ENCODE measurements at regions not wholly inside any gene's neighbourhood (a gene's known extent, or its start where the extent isn't known, plus 50 kb on each side); places are given as distances from the start of the nearest gene placed in this dataset.

DNA sequence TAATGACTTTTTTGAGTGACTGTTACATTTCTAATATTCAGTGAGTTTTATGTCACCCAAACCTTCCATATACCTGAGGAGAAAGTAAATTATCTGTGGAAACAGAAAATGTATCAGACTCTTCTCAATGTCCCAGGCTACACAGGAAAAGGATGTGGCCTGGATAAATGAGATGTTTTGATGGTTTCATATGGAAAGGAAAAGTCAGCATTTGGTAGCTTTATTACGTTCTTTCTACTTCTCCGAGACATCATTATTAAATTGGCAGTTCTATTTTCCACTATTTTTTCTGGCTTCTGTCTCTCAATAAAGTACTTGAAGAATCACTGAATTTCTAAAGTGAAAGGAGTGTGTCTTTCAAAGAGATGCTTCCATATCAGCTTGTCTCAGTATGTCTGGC, 847.0 kb upstream of the CRIM1 start:
- Histone ChIP-seq H3K27me3 (ENCODE audit: control insufficient read depth in 2 of 2, insufficient read depth in 2 of 2, low read length in 2 of 2) (no peaks in the 10 kb centered on the region), H3K27ac (ENCODE audit: low read depth in 1 of 2, low read length in 2 of 2) (no peak overlapping the region), H3K36me3 (replicated peaks in 1 of 2; ENCODE audit: control insufficient read depth in 1 of 2, insufficient read depth in 2 of 2, low read length in 2 of 2) (no peaks in the 10 kb centered on the region), H3K4me1 (ENCODE audit: control insufficient read depth in 1 of 2, insufficient read depth in 2 of 2, low read length in 2 of 2) (no peaks in the 10 kb centered on the region), H3K9me3 (replicated peaks in 1 of 2; ENCODE audit: control insufficient read depth in 1 of 2, insufficient read depth in 1 of 2, low read length in 2 of 2) (no peaks in the 10 kb centered on the region), H3K4me3 (replicated peaks in 1 of 3; ENCODE audit: low read depth in 2 of 3, low read length in 3 of 3) (no peak overlapping the region), H4K20me1 (ENCODE audit: insufficient read depth, low read length) (no peaks in the 10 kb centered on the region), H3K79me2 (ENCODE audit: insufficient read depth, low read length) (no peaks in the 10 kb centered on the region), H3K9ac (ENCODE audit: insufficient read depth, low read length, poor library complexity, severe bottlenecking) (no peak overlapping the region), H3K4me2 (replicated peaks; ENCODE audit: extremely low read depth, low read length, poor library complexity, severe bottlenecking) (no peak overlapping the region), H2AFZ (ENCODE audit: insufficient read depth, low read depth, low read length, poor library complexity, severe bottlenecking) (no peak overlapping the region)
- Mint-ChIP-seq H3K4me1 (no peaks in the 10 kb centered on the region), H3K9me3 (peaks cover 0 to 13% (median 4%) of the 10 kb centered on the region in 7 donors), H3K27me3 (ENCODE audit: low read depth in 3 of 3) (no peaks in the 10 kb centered on the region), H3K4me3 (no peak overlapping the region), H3K27ac (no peak overlapping the region), H3K36me3 (no peaks in the 10 kb centered on the region)
- intact Hi-C loops (cut with micrococcal nuclease): no loop called here
- TF ChIP-seq, protein P1, sequence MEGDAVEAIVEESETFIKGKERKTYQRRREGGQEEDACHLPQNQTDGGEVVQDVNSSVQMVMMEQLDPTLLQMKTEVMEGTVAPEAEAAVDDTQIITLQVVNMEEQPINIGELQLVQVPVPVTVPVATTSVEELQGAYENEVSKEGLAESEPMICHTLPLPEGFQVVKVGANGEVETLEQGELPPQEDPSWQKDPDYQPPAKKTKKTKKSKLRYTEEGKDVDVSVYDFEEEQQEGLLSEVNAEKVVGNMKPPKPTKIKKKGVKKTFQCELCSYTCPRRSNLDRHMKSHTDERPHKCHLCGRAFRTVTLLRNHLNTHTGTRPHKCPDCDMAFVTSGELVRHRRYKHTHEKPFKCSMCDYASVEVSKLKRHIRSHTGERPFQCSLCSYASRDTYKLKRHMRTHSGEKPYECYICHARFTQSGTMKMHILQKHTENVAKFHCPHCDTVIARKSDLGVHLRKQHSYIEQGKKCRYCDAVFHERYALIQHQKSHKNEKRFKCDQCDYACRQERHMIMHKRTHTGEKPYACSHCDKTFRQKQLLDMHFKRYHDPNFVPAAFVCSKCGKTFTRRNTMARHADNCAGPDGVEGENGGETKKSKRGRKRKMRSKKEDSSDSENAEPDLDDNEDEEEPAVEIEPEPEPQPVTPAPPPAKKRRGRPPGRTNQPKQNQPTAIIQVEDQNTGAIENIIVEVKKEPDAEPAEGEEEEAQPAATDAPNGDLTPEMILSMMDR (IDR thresholded peaks at IDR 0.05): no peak
- no peak for DNase-seq
- WGBS (ENCODE audit: insufficient coverage): no CpG with 5 or more reads among the region's 2 CpGs

- H3K79me2 ChIP-seq (ENCODE audit: insufficient read depth, low read length): no peaks in the 10 kb centered on the region
- H3K9ac ChIP-seq (ENCODE audit: insufficient read depth, low read length, poor library complexity, severe bottlenecking): no peak overlapping the region
- TF ChIP-seq, protein P1 (IDR thresholded peaks at IDR 0.05): no peak
- Mint-ChIP-seq H3K9me3 (peaks cover 0 to 14% (median 4%) of the 10 kb centered on the region in 7 donors), H3K4me1 (no peaks in the 10 kb centered on the region), H3K36me3 (no peaks in the 10 kb centered on the region), H3K27me3 (ENCODE audit: low read depth in 3 of 3) (peaks cover 0 to 1% (median 0%) of the 10 kb centered on the region in 3 donors), H3K27ac (no peak overlapping the region), H3K4me3 (no peak overlapping the region)
- no peaks in the 10 kb centered on the region for H3K27me3 ChIP-seq (ENCODE audit: control insufficient read depth in 2 of 2, insufficient read depth in 2 of 2, low read length in 2 of 2)
- WGBS (ENCODE audit: insufficient coverage): 77% methylated on average over 3 of the region's 3 CpGs
- DNase-seq: no peak
- no peak overlapping the region for H3K27ac ChIP-seq (ENCODE audit: low read depth in 1 of 2, low read length in 2 of 2)
- H4K20me1 ChIP-seq (ENCODE audit: insufficient read depth, low read length): no peaks in the 10 kb centered on the region
- no peak overlapping the region for H3K4me2 ChIP-seq (replicated peaks; ENCODE audit: extremely low read depth, low read length, poor library complexity, severe bottlenecking)
- H2AFZ ChIP-seq (ENCODE audit: insufficient read depth, low read depth, low read length, poor library complexity, severe bottlenecking): no peak overlapping the region
- intact Hi-C loops (cut with micrococcal nuclease): no loop called here
- H3K36me3 ChIP-seq (replicated peaks in 1 of 2; ENCODE audit: control insufficient read depth in 1 of 2, insufficient read depth in 2 of 2, low read length in 2 of 2): no peaks in the 10 kb centered on the region
- peaks cover 0 to 9% of the 10 kb centered on the region in 2 donors for H3K9me3 ChIP-seq (replicated peaks in 1 of 2; ENCODE audit: control insufficient read depth in 1 of 2, insufficient read depth in 1 of 2, low read length in 2 of 2)
- no peak overlapping the region for H3K4me3 ChIP-seq (replicated peaks in 1 of 3; ENCODE audit: low read depth in 2 of 3, low read length in 3 of 3)
- H3K4me1 ChIP-seq (ENCODE audit: control insufficient read depth in 1 of 2, insufficient read depth in 2 of 2, low read length in 2 of 2): no peaks in the 10 kb centered on the region
Measured at GRCh38 chr2:35504419-35504818, 851.2 kb upstream of the CRIM1 start.

Data from CD14-positive monocyte (primary cell).